ENCODE measurements at regions not wholly inside any gene's neighbourhood (a gene's known extent, or its start where the extent isn't known, plus 50 kb on each side); places are given as distances from the start of the nearest gene placed in this dataset.

GRCh38 chr6:155687645-155688044, 232.0 kb upstream of the NOX3 start:
- H3K9me3 ChIP-seq (ENCODE audit: insufficient read depth, low read length) = no peaks in the 10 kb centered on the region
- H3K79me2 ChIP-seq (ENCODE audit: low read length) = no peaks in the 10 kb centered on the region
- H3K4me1 ChIP-seq (ENCODE audit: low read length) = no peaks in the 10 kb centered on the region
- no peak overlapping the region for H3K27ac ChIP-seq (ENCODE audit: low read length)
- no peak overlapping the region for H2AFZ ChIP-seq (ENCODE audit: low read depth, low read length)
- no peak overlapping the region for H3K4me3 ChIP-seq (ENCODE audit: low read length)
- no peak overlapping the region for H3K4me2 ChIP-seq (ENCODE audit: low read length)
- H3K27me3 ChIP-seq (ENCODE audit: low read depth, low read length) = no peaks in the 10 kb centered on the region
- H4K20me1 ChIP-seq (ENCODE audit: insufficient read depth, low read length) = no peaks in the 10 kb centered on the region
- H3K9ac ChIP-seq (ENCODE audit: low read length) = no peak overlapping the region
- H3K36me3 ChIP-seq (replicated peaks; ENCODE audit: low read depth, low read length) = no peaks in the 10 kb centered on the region
- TF ChIP-seq EZH2phosphoT487 (IDR thresholded peaks at IDR 0.05; ENCODE audit: low read depth) (no peak), CTCF (IDR thresholded peaks at IDR 0.05; ENCODE audit: low read depth, low read length) (no peak)

GRCh38 chr6:155684416-155685196, 229.0 kb upstream of the NOX3 start:
- H3K4me3 ChIP-seq (ENCODE audit: low read length) = no peak overlapping the region
- no peak overlapping the region for H2AFZ ChIP-seq (ENCODE audit: low read depth, low read length)
- no peak overlapping the region for H3K27ac ChIP-seq (ENCODE audit: low read length)
- no peaks in the 10 kb centered on the region for H3K9me3 ChIP-seq (ENCODE audit: insufficient read depth, low read length)
- H3K4me2 ChIP-seq (ENCODE audit: low read length) = no peak overlapping the region
- H3K4me1 ChIP-seq (ENCODE audit: low read length) = no peaks in the 10 kb centered on the region
- TF ChIP-seq CTCF (IDR thresholded peaks at IDR 0.05; ENCODE audit: low read depth, low read length) (no peak), EZH2phosphoT487 (IDR thresholded peaks at IDR 0.05; ENCODE audit: low read depth) (no peak)
- no peaks in the 10 kb centered on the region for H4K20me1 ChIP-seq (ENCODE audit: insufficient read depth, low read length)
- H3K27me3 ChIP-seq (ENCODE audit: low read depth, low read length) = no peaks in the 10 kb centered on the region
- H3K36me3 ChIP-seq (replicated peaks; ENCODE audit: low read depth, low read length) = no peaks in the 10 kb centered on the region
- no peak overlapping the region for H3K9ac ChIP-seq (ENCODE audit: low read length)
- H3K79me2 ChIP-seq (ENCODE audit: low read length) = no peaks in the 10 kb centered on the region

GRCh38 chr6:155678361-155678760, 222.7 kb upstream of the NOX3 start:
- Histone ChIP-seq H3K36me3 (replicated peaks; ENCODE audit: low read depth, low read length) (no peaks in the 10 kb centered on the region), H3K4me1 (ENCODE audit: low read length) (no peaks in the 10 kb centered on the region), H3K9ac (ENCODE audit: low read length) (no peak overlapping the region), H3K79me2 (ENCODE audit: low read length) (no peaks in the 10 kb centered on the region), H3K27ac (ENCODE audit: low read length) (no peak overlapping the region), H2AFZ (ENCODE audit: low read depth, low read length) (no peak overlapping the region), H3K9me3 (ENCODE audit: insufficient read depth, low read length) (no peaks in the 10 kb centered on the region), H4K20me1 (ENCODE audit: insufficient read depth, low read length) (no peaks in the 10 kb centered on the region), H3K4me3 (ENCODE audit: low read length) (no peak overlapping the region), H3K27me3 (ENCODE audit: low read depth, low read length) (no peaks in the 10 kb centered on the region), H3K4me2 (ENCODE audit: low read length) (no peak overlapping the region)
- TF ChIP-seq CTCF (IDR thresholded peaks at IDR 0.05; ENCODE audit: low read depth, low read length) (no peak), EZH2phosphoT487 (IDR thresholded peaks at IDR 0.05; ENCODE audit: low read depth) (no peak)

- H3K9me3 ChIP-seq (ENCODE audit: insufficient read depth, low read length) = no peaks in the 10 kb centered on the region
- no peaks in the 10 kb centered on the region for H4K20me1 ChIP-seq (ENCODE audit: insufficient read depth, low read length)
- no peak overlapping the region for H3K9ac ChIP-seq (ENCODE audit: low read length)
- no peaks in the 10 kb centered on the region for H3K36me3 ChIP-seq (replicated peaks; ENCODE audit: low read depth, low read length)
- H3K27me3 ChIP-seq (ENCODE audit: low read depth, low read length) = no peaks in the 10 kb centered on the region
- no peak overlapping the region for H3K4me3 ChIP-seq (ENCODE audit: low read length)
- H3K27ac ChIP-seq (ENCODE audit: low read length) = no peak overlapping the region
- TF ChIP-seq EZH2phosphoT487 (IDR thresholded peaks at IDR 0.05; ENCODE audit: low read depth) (no peak), CTCF (IDR thresholded peaks at IDR 0.05; ENCODE audit: low read depth, low read length) (no peak)
- no peak overlapping the region for H3K4me2 ChIP-seq (ENCODE audit: low read length)
- no peaks in the 10 kb centered on the region for H3K4me1 ChIP-seq (ENCODE audit: low read length)
- H2AFZ ChIP-seq (ENCODE audit: low read depth, low read length) = no peak overlapping the region
- no peaks in the 10 kb centered on the region for H3K79me2 ChIP-seq (ENCODE audit: low read length)
These were observed 220.7 kb upstream of the NOX3 start for GRCh38 chr6:155676346-155676745.
